ENCODE measurements at regions not wholly inside any gene's neighbourhood (a gene's known extent, or its start where the extent isn't known, plus 50 kb on each side); places are given as distances from the start of the nearest gene placed in this dataset.

GRCh38 chr2:138853296-138853695 is 73.1 kb upstream of the NXPH2 start:
- Histone ChIP-seq H3K9me3 (ENCODE audit: insufficient read depth, low read length, severe bottlenecking) (no peaks in the 10 kb centered on the region), H3K9ac (ENCODE audit: low read depth, low read length) (no peak overlapping the region), H3K4me3 (ENCODE audit: low read depth in 1 of 2, low read length in 2 of 2) (no peak overlapping the region), H3K79me2 (ENCODE audit: insufficient read depth, low read length) (no peaks in the 10 kb centered on the region), H3K27ac (ENCODE audit: low read length) (no peak overlapping the region), H3K4me1 (ENCODE audit: insufficient read depth, low read length) (no peaks in the 10 kb centered on the region), H2AFZ (ENCODE audit: low read depth, low read length) (no peak overlapping the region), H3K36me3 (ENCODE audit: insufficient read depth, low read length) (no peaks in the 10 kb centered on the region), H3K27me3 (ENCODE audit: insufficient read depth, low read length, poor library complexity) (no peaks in the 10 kb centered on the region), H4K20me1 (ENCODE audit: insufficient read depth, low read length) (no peaks in the 10 kb centered on the region), H3K4me2 (ENCODE audit: insufficient read depth, low read length) (no peak overlapping the region)
- ATAC-seq (ENCODE audit: insufficient read depth, low read depth): no peak
- TF ChIP-seq EZH2 (IDR thresholded peaks at IDR 0.05; ENCODE audit: borderline replicate concordance, low read depth, low read length, severe bottlenecking) (no peak), CTCF (IDR thresholded peaks at IDR 0.05; ENCODE audit: borderline replicate concordance, extremely low read depth, low read length, poor library complexity, severe bottlenecking) (no peak)
- no peak for DNase-seq

- Histone ChIP-seq H3K4me3 (ENCODE audit: low read depth in 1 of 2, low read length in 2 of 2) (no peak overlapping the region), H3K79me2 (ENCODE audit: insufficient read depth, low read length) (no peaks in the 10 kb centered on the region), H3K27ac (ENCODE audit: low read length) (no peak overlapping the region), H3K27me3 (ENCODE audit: insufficient read depth, low read length, poor library complexity) (no peaks in the 10 kb centered on the region), H3K4me1 (ENCODE audit: insufficient read depth, low read length) (no peaks in the 10 kb centered on the region), H3K36me3 (ENCODE audit: insufficient read depth, low read length) (no peaks in the 10 kb centered on the region), H2AFZ (ENCODE audit: low read depth, low read length) (no peak overlapping the region), H3K9ac (ENCODE audit: low read depth, low read length) (no peak overlapping the region), H3K4me2 (ENCODE audit: insufficient read depth, low read length) (no peak overlapping the region), H4K20me1 (ENCODE audit: insufficient read depth, low read length) (no peaks in the 10 kb centered on the region), H3K9me3 (ENCODE audit: insufficient read depth, low read length, severe bottlenecking) (no peaks in the 10 kb centered on the region)
- DNase-seq: no peak
- peak; percentile 67 for ATAC-seq (ENCODE audit: insufficient read depth, low read depth)
- TF ChIP-seq CTCF (IDR thresholded peaks at IDR 0.05; ENCODE audit: borderline replicate concordance, extremely low read depth, low read length, poor library complexity, severe bottlenecking): peak; percentile 76
- TF ChIP-seq EZH2 (IDR thresholded peaks at IDR 0.05; ENCODE audit: borderline replicate concordance, low read depth, low read length, severe bottlenecking): no peak
Measured at GRCh38 chr2:138846216-138846821, 66.1 kb upstream of the NXPH2 start.

- H3K9me3 ChIP-seq (ENCODE audit: insufficient read depth, low read length, severe bottlenecking): no peaks in the 10 kb centered on the region
- H2AFZ ChIP-seq (ENCODE audit: low read depth, low read length): no peak overlapping the region
Measured at GRCh38 chr2:138842341-138842740, 62.2 kb upstream of the NXPH2 start.

More at GRCh38 chr2:138842341-138842740, 62.2 kb upstream of the NXPH2 start:
- H3K4me2 ChIP-seq (ENCODE audit: insufficient read depth, low read length): no peak overlapping the region
- H3K4me1 ChIP-seq (ENCODE audit: insufficient read depth, low read length): no peaks in the 10 kb centered on the region
- no peak for TF ChIP-seq CTCF (IDR thresholded peaks at IDR 0.05; ENCODE audit: borderline replicate concordance, extremely low read depth, low read length, poor library complexity, severe bottlenecking)
- no peak for TF ChIP-seq EZH2 (IDR thresholded peaks at IDR 0.05; ENCODE audit: borderline replicate concordance, low read depth, low read length, severe bottlenecking)
- no peaks in the 10 kb centered on the region for H3K36me3 ChIP-seq (ENCODE audit: insufficient read depth, low read length)
- no peak overlapping the region for H3K27ac ChIP-seq (ENCODE audit: low read length)
- no peak overlapping the region for H3K9ac ChIP-seq (ENCODE audit: low read depth, low read length)
- H4K20me1 ChIP-seq (ENCODE audit: insufficient read depth, low read length): no peaks in the 10 kb centered on the region
- ATAC-seq (ENCODE audit: insufficient read depth, low read depth) (no peak), DNase-seq (no peak)
- H3K4me3 ChIP-seq (ENCODE audit: low read depth in 1 of 2, low read length in 2 of 2): no peak overlapping the region
- no peaks in the 10 kb centered on the region for H3K27me3 ChIP-seq (ENCODE audit: insufficient read depth, low read length, poor library complexity)
- H3K79me2 ChIP-seq (ENCODE audit: insufficient read depth, low read length): no peaks in the 10 kb centered on the region

Data from DND-41 (cell line).